GM18508 (cell line): ENCODE measurements at regions not wholly inside any gene's neighbourhood (a gene's known extent, or its start where the extent isn't known, plus 50 kb on each side); places are given as distances from the start of the nearest gene placed in this dataset.

Source experiments
- ATAC-seq: cut with Tn5 transposase; IDR thresholded peaks from one replicate; pipeline ENCODE4 v1.9.1; 2021; ENCODE audit warnings: moderate number of reproducible peaks; ENCODE audit not compliant: insufficient read depth, unreplicated experiment

GRCh38 chr2:192292478-192292877 lies 97.7 kb upstream of the TMEFF2 start:
- no peak for ATAC-seq

- ATAC-seq = no peak
Measured at GRCh38 chr2:192288295-192288694, 93.6 kb upstream of the TMEFF2 start.

GRCh38 chr2:192286093-192286701 lies 91.5 kb upstream of the TMEFF2 start:
- ATAC-seq = no peak

GRCh38 chr2:192283450-192283849 lies 88.7 kb upstream of the TMEFF2 start:
- no peak for ATAC-seq

GRCh38 chr2:192278701-192279100 lies 84.0 kb upstream of the TMEFF2 start:
- no peak for ATAC-seq

GRCh38 chr2:192277494-192278109 lies 82.9 kb upstream of the TMEFF2 start:
- no peak for ATAC-seq

GRCh38 chr2:192275632-192276031 lies 80.9 kb upstream of the TMEFF2 start:
- no peak for ATAC-seq

- ATAC-seq = no peak
Measured at GRCh38 chr2:192267484-192267883, 72.8 kb upstream of the TMEFF2 start.

- ATAC-seq = no peak
Measured at GRCh38 chr2:192265751-192266150, 71.0 kb upstream of the TMEFF2 start.

- ATAC-seq = no peak
Measured at GRCh38 chr2:192254444-192254843, 59.7 kb upstream of the TMEFF2 start.

- ATAC-seq = no peak
Measured at GRCh38 chr2:192253692-192254091, 59.0 kb upstream of the TMEFF2 start.

GRCh38 chr2:192250961-192251360 lies 56.2 kb upstream of the TMEFF2 start:
- no peak for ATAC-seq

GRCh38 chr2:192247456-192247855 lies 52.7 kb upstream of the TMEFF2 start:
- ATAC-seq = no peak

GRCh38 chr2:192246297-192246696 lies 51.6 kb upstream of the TMEFF2 start:
- ATAC-seq = no peak

- no peak for ATAC-seq
Measured at GRCh38 chr2:192245329-192245728, 50.6 kb upstream of the TMEFF2 start.
